ENCODE measurements at regions not wholly inside any gene's neighbourhood (a gene's known extent, or its start where the extent isn't known, plus 50 kb on each side); places are given as distances from the start of the nearest gene placed in this dataset.

DNA sequence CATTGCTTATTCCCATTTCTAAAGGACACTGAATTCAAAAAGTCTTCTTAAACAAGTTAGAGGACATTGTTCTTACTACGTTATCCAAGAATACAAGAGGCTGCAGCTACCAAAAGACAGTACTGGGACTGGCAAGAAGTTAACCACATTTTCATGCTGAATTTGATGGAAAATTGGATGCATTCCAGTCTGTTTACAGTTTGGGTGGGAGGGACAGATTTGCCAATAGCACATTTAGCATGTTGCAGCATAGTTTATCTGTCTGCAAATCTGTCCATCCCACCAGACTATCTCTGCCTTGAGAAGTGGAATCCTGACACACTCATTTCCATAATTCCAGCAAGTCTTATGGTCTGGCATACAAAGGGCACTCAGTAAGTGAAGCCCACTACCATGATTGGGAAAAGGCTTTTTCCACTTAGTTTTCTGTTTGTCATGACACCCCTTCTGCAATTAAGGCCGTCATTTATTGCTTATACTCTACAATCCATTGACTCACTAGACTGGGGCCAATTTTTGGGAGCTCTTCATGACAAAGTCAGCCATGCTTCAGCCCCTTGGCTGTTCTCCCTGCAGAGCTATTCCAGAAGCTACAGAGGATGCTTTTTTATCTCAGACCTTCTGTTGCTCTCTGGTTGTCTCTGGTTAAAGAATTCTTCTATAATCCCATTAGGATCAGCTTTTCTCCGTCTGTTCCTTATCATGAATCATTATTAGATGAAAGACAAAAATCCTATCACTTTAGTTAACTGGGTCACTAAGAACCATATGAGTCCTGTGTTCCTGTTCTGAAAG lies 355.8 kb upstream of the PTBP2 start:
- H2AFZ ChIP-seq (ENCODE audit: low read depth, low read length, severe bottlenecking) = no peak overlapping the region
- no peak overlapping the region for H3K9ac ChIP-seq (ENCODE audit: low read length)
- H3K27ac ChIP-seq (ENCODE audit: low read depth, low read length) = no peak overlapping the region
- H3F3A ChIP-seq (ENCODE audit: insufficient read depth) = no peaks in the 10 kb centered on the region
- no peaks in the 10 kb centered on the region for H4K20me1 ChIP-seq (ENCODE audit: low read depth, low read length)
- no peaks in the 10 kb centered on the region for H3K79me2 ChIP-seq (ENCODE audit: insufficient read depth, low read length)
- no peaks in the 10 kb centered on the region for H3K36me3 ChIP-seq (ENCODE audit: low read length)
- no peaks in the 10 kb centered on the region for H3K27me3 ChIP-seq (ENCODE audit: low read length)
- TF ChIP-seq, protein P1, sequence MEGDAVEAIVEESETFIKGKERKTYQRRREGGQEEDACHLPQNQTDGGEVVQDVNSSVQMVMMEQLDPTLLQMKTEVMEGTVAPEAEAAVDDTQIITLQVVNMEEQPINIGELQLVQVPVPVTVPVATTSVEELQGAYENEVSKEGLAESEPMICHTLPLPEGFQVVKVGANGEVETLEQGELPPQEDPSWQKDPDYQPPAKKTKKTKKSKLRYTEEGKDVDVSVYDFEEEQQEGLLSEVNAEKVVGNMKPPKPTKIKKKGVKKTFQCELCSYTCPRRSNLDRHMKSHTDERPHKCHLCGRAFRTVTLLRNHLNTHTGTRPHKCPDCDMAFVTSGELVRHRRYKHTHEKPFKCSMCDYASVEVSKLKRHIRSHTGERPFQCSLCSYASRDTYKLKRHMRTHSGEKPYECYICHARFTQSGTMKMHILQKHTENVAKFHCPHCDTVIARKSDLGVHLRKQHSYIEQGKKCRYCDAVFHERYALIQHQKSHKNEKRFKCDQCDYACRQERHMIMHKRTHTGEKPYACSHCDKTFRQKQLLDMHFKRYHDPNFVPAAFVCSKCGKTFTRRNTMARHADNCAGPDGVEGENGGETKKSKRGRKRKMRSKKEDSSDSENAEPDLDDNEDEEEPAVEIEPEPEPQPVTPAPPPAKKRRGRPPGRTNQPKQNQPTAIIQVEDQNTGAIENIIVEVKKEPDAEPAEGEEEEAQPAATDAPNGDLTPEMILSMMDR (IDR thresholded peaks at IDR 0.05; ENCODE audit: insufficient read depth, low read length, poor library complexity, severe bottlenecking) = no peak
- no peak for TF ChIP-seq EZH2phosphoT487 (conservative IDR thresholded peaks at IDR 0.05; ENCODE audit: low read length)
- H3K9me2 ChIP-seq (replicated peaks; ENCODE audit: insufficient read depth, low read length) = no peaks in the 10 kb centered on the region
- H3K4me2 ChIP-seq (ENCODE audit: low read depth, low read length, poor library complexity, severe bottlenecking) = no peak overlapping the region
- H3K4me3 ChIP-seq (ENCODE audit: insufficient read depth, low read length, poor library complexity, severe bottlenecking) = no peak overlapping the region
- no peaks in the 10 kb centered on the region for H3K9me3 ChIP-seq (ENCODE audit: insufficient read depth, low read length)

DNA sequence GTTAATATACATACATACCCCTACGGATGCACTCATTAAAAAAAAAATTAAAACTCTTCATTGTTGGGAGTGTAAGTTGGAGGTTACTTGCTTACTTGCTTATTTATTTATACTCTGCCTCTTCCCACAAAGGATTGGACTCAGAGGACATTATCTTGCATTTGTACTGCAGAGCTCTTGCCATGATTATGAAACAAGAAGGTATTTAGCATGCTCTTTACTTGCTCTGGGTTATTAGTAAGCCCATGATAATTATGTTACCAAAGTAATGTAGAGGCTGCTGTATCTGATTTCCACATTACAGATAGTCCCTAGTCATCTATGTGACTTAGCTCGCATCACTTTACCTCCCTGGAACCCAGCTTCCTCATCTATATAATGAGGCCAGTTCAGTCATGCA lies 355.1 kb upstream of the PTBP2 start:
- Histone ChIP-seq H3K36me3 (ENCODE audit: low read length) (no peaks in the 10 kb centered on the region), H3K27ac (ENCODE audit: low read depth, low read length) (no peak overlapping the region), H3K4me2 (ENCODE audit: low read depth, low read length, poor library complexity, severe bottlenecking) (no peak overlapping the region), H3K9me2 (replicated peaks; ENCODE audit: insufficient read depth, low read length) (no peaks in the 10 kb centered on the region), H3F3A (ENCODE audit: insufficient read depth) (no peaks in the 10 kb centered on the region), H3K27me3 (ENCODE audit: low read length) (no peaks in the 10 kb centered on the region), H3K79me2 (ENCODE audit: insufficient read depth, low read length) (no peaks in the 10 kb centered on the region), H4K20me1 (ENCODE audit: low read depth, low read length) (no peaks in the 10 kb centered on the region), H2AFZ (ENCODE audit: low read depth, low read length, severe bottlenecking) (no peak overlapping the region), H3K9me3 (ENCODE audit: insufficient read depth, low read length) (no peaks in the 10 kb centered on the region), H3K4me3 (ENCODE audit: insufficient read depth, low read length, poor library complexity, severe bottlenecking) (no peak overlapping the region), H3K9ac (ENCODE audit: low read length) (no peak overlapping the region)
- no peak for TF ChIP-seq EZH2phosphoT487 (conservative IDR thresholded peaks at IDR 0.05; ENCODE audit: low read length)
- TF ChIP-seq, protein P1 (IDR thresholded peaks at IDR 0.05; ENCODE audit: insufficient read depth, low read length, poor library complexity, severe bottlenecking) = no peak

DNA sequence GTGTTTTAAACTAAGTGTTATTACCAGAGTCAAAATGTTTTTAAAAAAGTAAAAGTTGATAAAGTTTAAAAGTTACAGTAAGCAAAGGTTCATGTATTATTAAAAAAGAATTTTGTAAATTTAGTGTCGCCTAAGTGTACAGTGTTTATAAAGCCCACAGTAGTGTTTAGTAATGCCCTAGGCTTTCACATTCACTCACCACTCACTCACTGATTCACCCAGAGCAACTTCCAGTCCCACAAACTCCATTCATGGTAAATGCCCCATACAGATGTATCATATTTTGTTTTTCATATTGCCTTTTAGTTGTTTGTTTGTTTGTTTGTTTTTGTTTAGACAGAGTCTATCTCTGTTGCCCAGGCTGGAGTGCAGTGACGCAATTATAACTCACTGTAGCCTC lies 353.8 kb upstream of the PTBP2 start:
- H4K20me1 ChIP-seq (ENCODE audit: low read depth, low read length) = no peaks in the 10 kb centered on the region
- no peaks in the 10 kb centered on the region for H3K9me3 ChIP-seq (ENCODE audit: insufficient read depth, low read length)
- no peaks in the 10 kb centered on the region; the same call in 1 of the 2 replicates for H3K36me3 ChIP-seq (ENCODE audit: low read length)
- no peak overlapping the region for H3K9ac ChIP-seq (ENCODE audit: low read length)
- H2AFZ ChIP-seq (ENCODE audit: low read depth, low read length, severe bottlenecking) = no peak overlapping the region
- no peaks in the 10 kb centered on the region for H3K9me2 ChIP-seq (replicated peaks; ENCODE audit: insufficient read depth, low read length)
- H3F3A ChIP-seq (ENCODE audit: insufficient read depth) = no peaks in the 10 kb centered on the region
- H3K4me2 ChIP-seq (ENCODE audit: low read depth, low read length, poor library complexity, severe bottlenecking) = no peak overlapping the region
- no peaks in the 10 kb centered on the region for H3K27me3 ChIP-seq (ENCODE audit: low read length)
- TF ChIP-seq, protein P1 (IDR thresholded peaks at IDR 0.05; ENCODE audit: insufficient read depth, low read length, poor library complexity, severe bottlenecking) = no peak
- no peak for TF ChIP-seq EZH2phosphoT487 (conservative IDR thresholded peaks at IDR 0.05; ENCODE audit: low read length)
- no peaks in the 10 kb centered on the region for H3K79me2 ChIP-seq (ENCODE audit: insufficient read depth, low read length)
- H3K4me3 ChIP-seq (ENCODE audit: insufficient read depth, low read length, poor library complexity, severe bottlenecking) = no peak overlapping the region
- no peak overlapping the region for H3K27ac ChIP-seq (ENCODE audit: low read depth, low read length)
